ENCODE measurements at regions not wholly inside any gene's neighbourhood (a gene's known extent, or its start where the extent isn't known, plus 50 kb on each side); places are given as distances from the start of the nearest gene placed in this dataset.

DNA sequence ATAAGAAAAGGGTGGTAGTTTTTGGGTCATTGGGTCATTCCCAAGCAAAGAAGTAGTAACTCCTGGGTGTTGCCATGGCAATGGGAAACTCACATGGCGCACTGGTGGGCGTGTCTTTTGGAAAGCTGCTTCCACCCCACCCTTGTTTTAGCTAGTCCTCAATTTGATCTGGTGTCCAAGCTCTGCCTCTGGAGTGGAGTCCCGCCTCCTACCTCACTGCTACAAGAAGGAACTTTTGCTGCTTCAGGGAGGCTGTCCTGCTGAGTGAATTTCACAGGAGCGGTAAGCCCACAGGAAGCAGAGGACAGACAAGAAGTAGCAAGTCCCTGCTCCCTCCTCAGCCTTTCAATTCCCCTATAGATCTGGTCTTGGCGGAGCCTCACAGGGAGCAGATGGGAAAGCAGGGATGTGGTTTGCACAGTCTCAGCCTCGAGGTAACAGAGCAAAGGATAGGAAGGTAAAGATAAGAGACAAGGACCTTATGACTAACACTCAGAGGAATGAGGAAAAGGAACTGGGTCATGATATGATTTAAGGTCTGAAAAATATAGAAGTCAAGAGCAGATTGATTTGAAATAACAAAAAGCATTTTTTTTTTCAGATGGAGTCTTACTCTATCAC lies 700.3 kb downstream of the TNS3 start:
- ATAC-seq (no peak), DNase-seq (no peak)
- Mint-ChIP-seq H3K36me3 (ENCODE audit: low read depth) (no peaks in the 10 kb centered on the region), H3K4me3 (no peak overlapping the region), H3K4me1 (ENCODE audit: low read depth) (no peaks in the 10 kb centered on the region), H3K9me3 (peaks cover 4% of the 10 kb centered on the region), H3K27me3 (no peaks in the 10 kb centered on the region), H3K27ac (no peak overlapping the region)
- POLR2A ChIA-PET: interaction anchor here (0.5 kb wide), 1 partner anchor 177 kb away, joined by 4 read pairs; no protein-coding TSS in a partner anchor
- TF ChIP-seq, protein P1, sequence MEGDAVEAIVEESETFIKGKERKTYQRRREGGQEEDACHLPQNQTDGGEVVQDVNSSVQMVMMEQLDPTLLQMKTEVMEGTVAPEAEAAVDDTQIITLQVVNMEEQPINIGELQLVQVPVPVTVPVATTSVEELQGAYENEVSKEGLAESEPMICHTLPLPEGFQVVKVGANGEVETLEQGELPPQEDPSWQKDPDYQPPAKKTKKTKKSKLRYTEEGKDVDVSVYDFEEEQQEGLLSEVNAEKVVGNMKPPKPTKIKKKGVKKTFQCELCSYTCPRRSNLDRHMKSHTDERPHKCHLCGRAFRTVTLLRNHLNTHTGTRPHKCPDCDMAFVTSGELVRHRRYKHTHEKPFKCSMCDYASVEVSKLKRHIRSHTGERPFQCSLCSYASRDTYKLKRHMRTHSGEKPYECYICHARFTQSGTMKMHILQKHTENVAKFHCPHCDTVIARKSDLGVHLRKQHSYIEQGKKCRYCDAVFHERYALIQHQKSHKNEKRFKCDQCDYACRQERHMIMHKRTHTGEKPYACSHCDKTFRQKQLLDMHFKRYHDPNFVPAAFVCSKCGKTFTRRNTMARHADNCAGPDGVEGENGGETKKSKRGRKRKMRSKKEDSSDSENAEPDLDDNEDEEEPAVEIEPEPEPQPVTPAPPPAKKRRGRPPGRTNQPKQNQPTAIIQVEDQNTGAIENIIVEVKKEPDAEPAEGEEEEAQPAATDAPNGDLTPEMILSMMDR (IDR thresholded peaks at IDR 0.05): no peak
- intact Hi-C loops (cut with micrococcal nuclease): no loop called here
- CTCF ChIA-PET: interaction anchor here (0.5 to 0.6 kb wide), 2 partner anchors 9 to 28 kb away, joined by 3 read pairs; no protein-coding TSS in a partner anchor

DNA sequence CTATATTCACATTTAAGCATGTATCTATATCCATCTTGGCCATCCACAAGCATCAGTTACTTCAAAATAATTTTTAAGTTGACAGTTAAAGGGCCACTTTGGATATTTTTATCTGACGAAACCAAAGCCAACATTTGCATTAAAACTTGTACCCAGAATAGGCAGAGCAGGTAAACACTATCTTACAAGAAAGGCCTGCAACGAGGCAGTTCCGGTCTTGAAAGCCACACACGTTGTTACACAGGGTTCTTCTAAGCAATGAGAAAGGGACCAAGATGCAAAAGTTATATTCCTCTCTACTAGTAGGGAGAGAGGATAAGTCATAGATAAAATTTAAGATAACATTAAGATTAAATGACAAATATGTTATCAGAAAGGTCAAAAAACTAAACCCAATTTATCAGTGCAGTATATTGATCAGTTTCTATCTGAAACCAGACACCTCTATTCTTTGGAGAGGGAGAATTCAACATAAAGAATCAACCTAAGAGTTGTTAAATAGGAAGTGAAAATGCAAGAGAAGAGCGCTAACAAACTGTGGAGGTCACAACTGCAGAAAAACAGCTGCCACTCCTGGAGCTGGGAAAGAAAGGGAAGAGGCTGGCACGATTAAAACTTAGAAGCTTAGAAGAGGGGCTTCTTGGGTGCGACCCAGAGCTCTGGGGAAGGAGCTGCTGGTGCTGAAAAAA lies 701.3 kb downstream of the TNS3 start:
- Mint-ChIP-seq H3K4me1 (ENCODE audit: low read depth) (no peaks in the 10 kb centered on the region), H3K27ac (no peak overlapping the region), H3K9me3 (peaks cover 3% of the 10 kb centered on the region), H3K36me3 (ENCODE audit: low read depth) (no peaks in the 10 kb centered on the region), H3K27me3 (no peaks in the 10 kb centered on the region), H3K4me3 (no peak overlapping the region)
- ChIA-PET POLR2A (no interaction called here), CTCF (interaction anchor here (0.6 kb wide), 1 partner anchor 8 kb away, joined by 3 read pairs; no protein-coding TSS in a partner anchor)
- ATAC-seq (no peak), DNase-seq (no peak)
- intact Hi-C loops (cut with micrococcal nuclease): no loop called here
- TF ChIP-seq, protein P1 (IDR thresholded peaks at IDR 0.05): no peak

DNA sequence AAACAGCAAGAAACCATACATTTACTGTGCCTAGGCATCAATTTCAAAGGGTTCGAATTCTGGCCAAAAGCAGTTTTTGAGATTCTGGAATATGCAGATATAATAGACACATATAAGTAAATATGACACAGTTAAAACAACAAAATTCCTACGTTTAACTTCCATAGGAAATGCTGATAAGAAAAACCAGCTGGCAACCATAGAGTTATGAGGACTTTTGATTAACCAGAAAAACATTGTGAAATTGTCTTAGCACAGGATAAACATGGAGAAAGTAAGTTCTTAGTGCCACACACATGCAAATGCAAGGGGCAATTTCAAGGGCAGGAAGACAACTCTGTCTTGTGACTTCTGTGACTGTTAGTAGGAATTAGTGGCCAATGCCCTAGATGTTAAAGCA lies 702.1 kb downstream of the TNS3 start:
- ChIA-PET CTCF (no interaction called here), POLR2A (no interaction called here)
- H3K27me3 Mint-ChIP-seq: no peaks in the 10 kb centered on the region
- intact Hi-C loops (cut with micrococcal nuclease): no loop called here
- TF ChIP-seq, protein P1 (IDR thresholded peaks at IDR 0.05): no peak
- H3K36me3 Mint-ChIP-seq (ENCODE audit: low read depth): no peaks in the 10 kb centered on the region
- no peak overlapping the region for H3K4me3 Mint-ChIP-seq
- H3K27ac Mint-ChIP-seq: no peak overlapping the region
- H3K4me1 Mint-ChIP-seq (ENCODE audit: low read depth): no peaks in the 10 kb centered on the region
- no peak for DNase-seq
- H3K9me3 Mint-ChIP-seq: peaks cover 2% of the 10 kb centered on the region
- ATAC-seq: no peak

DNA sequence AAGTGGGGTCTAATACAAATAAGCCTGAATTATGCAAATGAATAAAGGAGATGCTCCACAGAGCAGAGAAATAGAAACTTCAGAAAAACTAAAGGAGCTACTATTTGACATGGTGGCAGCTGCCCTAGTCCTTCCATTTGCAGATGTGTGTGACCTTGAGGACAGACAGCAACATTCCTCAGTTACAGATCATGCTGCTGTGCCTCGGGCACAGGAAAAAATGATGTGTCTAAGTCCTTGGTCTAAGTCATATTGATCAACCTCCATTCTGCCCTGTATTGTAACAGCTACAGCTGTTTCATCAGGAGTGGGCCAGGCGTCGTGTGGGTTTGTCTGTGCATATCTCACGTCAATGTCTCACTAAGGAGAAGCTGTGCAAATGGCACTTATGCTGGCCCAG lies 710.4 kb downstream of the TNS3 start:
- H3K27me3 Mint-ChIP-seq: no peaks in the 10 kb centered on the region
- no peaks in the 10 kb centered on the region for H3K4me1 Mint-ChIP-seq (ENCODE audit: low read depth)
- H3K4me3 Mint-ChIP-seq: no peak overlapping the region
- H3K27ac Mint-ChIP-seq: no peak overlapping the region
- ATAC-seq (no peak), DNase-seq (no peak)
- H3K9me3 Mint-ChIP-seq: peaks cover 2% of the 10 kb centered on the region
- H3K36me3 Mint-ChIP-seq (ENCODE audit: low read depth): no peaks in the 10 kb centered on the region
- TF ChIP-seq, protein P1 (IDR thresholded peaks at IDR 0.05): no peak
- POLR2A ChIA-PET: no interaction called here
- CTCF ChIA-PET: no interaction called here
- intact Hi-C loops (cut with micrococcal nuclease): no loop called here

DNA sequence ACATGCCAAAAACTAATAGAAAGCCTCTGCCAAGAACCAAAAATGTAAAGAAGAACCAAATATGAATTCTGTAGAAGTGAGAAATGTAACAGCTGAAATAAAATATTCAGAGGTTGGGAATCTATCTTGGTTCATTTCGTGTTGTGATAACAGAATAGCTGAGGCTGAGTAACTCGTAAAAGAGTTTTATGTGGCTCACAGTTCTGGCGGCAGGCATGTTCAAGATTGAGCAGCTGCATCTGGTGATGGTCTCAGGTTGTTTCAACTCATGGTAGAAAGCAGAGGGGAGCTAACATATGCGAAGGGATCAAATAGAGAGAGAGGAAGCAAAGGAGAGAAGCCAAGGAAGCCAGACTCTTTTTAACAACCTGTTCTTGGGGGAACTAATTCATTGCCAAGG lies 717.2 kb downstream of the TNS3 start:
- Mint-ChIP-seq H3K4me3 (no peak overlapping the region), H3K4me1 (ENCODE audit: low read depth) (no peaks in the 10 kb centered on the region), H3K9me3 (peaks cover 6% of the 10 kb centered on the region), H3K36me3 (ENCODE audit: low read depth) (no peaks in the 10 kb centered on the region), H3K27ac (no peak overlapping the region), H3K27me3 (no peaks in the 10 kb centered on the region)
- DNase-seq (no peak), ATAC-seq (no peak)
- ChIA-PET CTCF (no interaction called here), POLR2A (no interaction called here)
- intact Hi-C loops (cut with micrococcal nuclease): no loop called here
- TF ChIP-seq, protein P1 (IDR thresholded peaks at IDR 0.05): no peak
